Erythroblast (primary cell): ENCODE measurements at regions not wholly inside any gene's neighbourhood (a gene's known extent, or its start where the extent isn't known, plus 50 kb on each side); places are given as distances from the start of the nearest gene placed in this dataset.

Experiments used
- GATA1 ChIP-seq: IDR thresholded peaks from 2 replicates; pipeline ENCODE4 v1.6.1; 2011; ENCODE audit warnings: low read depth, mild to moderate bottlenecking, control low read depth, low read length, moderate library complexity
- POLR2A ChIP-seq: IDR thresholded peaks from 2 replicates; pipeline ENCODE4 v1.6.1; 2011; ENCODE audit warnings: mild to moderate bottlenecking, low read length

GRCh38 chr3:126284258-126284904, 72.8 kb downstream of the KLF15 start:
- no peak for TF ChIP-seq POLR2A
- no peak for TF ChIP-seq GATA1
